HuH-7 (cell line): ENCODE measurements at regions not wholly inside any gene's neighbourhood (a gene's known extent, or its start where the extent isn't known, plus 50 kb on each side); places are given as distances from the start of the nearest gene placed in this dataset.
A peak's percentile ranks its signal among the peaks of the same experiment; 100 is the strongest.

Experiments
- DNase-seq: peaks from one replicate; pipeline ENCODE4 v3.0.0; 2011; ENCODE audit warnings: low spot score

GRCh38 chr3:11917051-11917450 is 70.4 kb upstream of the TAMM41 start:
- no peak for DNase-seq

- DNase-seq = no peak
These were observed 72.7 kb upstream of the TAMM41 start for GRCh38 chr3:11919390-11919789.

- no peak for DNase-seq
These were observed 77.8 kb upstream of the TAMM41 start for GRCh38 chr3:11924518-11924917.

GRCh38 chr3:11928381-11928780 is 75.8 kb upstream of the SYN2 start:
- DNase-seq = no peak

GRCh38 chr3:11929531-11929930 is 74.7 kb upstream of the SYN2 start:
- DNase-seq = no peak

GRCh38 chr3:11930084-11930483 is 74.1 kb upstream of the SYN2 start:
- no peak for DNase-seq

GRCh38 chr3:11932636-11933035 is 71.6 kb upstream of the SYN2 start:
- DNase-seq = no peak

GRCh38 chr3:11933529-11933928 is 70.7 kb upstream of the SYN2 start:
- DNase-seq = no peak

- peak; percentile 69 for DNase-seq
These were observed 60.0 kb upstream of the SYN2 start for GRCh38 chr3:11944052-11944673.

- no peak for DNase-seq
These were observed 55.9 kb upstream of the SYN2 start for GRCh38 chr3:11948331-11948730.

- no peak for DNase-seq
These were observed 55.3 kb upstream of the SYN2 start for GRCh38 chr3:11948866-11949265.

- no peak for DNase-seq
These were observed 54.8 kb upstream of the SYN2 start for GRCh38 chr3:11949351-11949750.

GRCh38 chr3:11950576-11950975 is 53.6 kb upstream of the SYN2 start:
- no peak for DNase-seq

GRCh38 chr3:11953350-11953749 is 50.8 kb upstream of the SYN2 start:
- DNase-seq = no peak

- DNase-seq = no peak
These were observed 50.4 kb upstream of the SYN2 start for GRCh38 chr3:11953778-11954177.

- DNase-seq = no peak
These were observed 49.8 kb upstream of the SYN2 start for GRCh38 chr3:11954312-11954934.
